Bronchial epithelial cell (primary cell): ENCODE measurements at regions not wholly inside any gene's neighbourhood (a gene's known extent, or its start where the extent isn't known, plus 50 kb on each side); places are given as distances from the start of the nearest gene placed in this dataset.

Experiments used
- DNase-seq: peaks from one replicate; pipeline ENCODE4 v3.0.0-alpha.2; 2010; ENCODE audit warnings: low read depth
- FAIRE-seq: peaks from 2 replicates; lab custom pipeline; 2011; peaks lifted over from hg19 to GRCh38; lab: Jason Lieb, UNC
- H3K27me3 ChIP-seq: 2 replicates; pipeline ENCODE4 v1.5.1; 2011; ENCODE audit warnings: low read length; ENCODE audit not compliant: control insufficient read depth, insufficient read depth
- H3K36me3 ChIP-seq: 2 replicates; pipeline ENCODE4 v1.5.1; 2011; ENCODE audit warnings: low read length; ENCODE audit not compliant: control insufficient read depth, insufficient read depth
- H3K4me3 ChIP-seq: 2 replicates; pipeline ENCODE4 v1.5.1; 2011; ENCODE audit warnings: mild to moderate bottlenecking, low read depth, low read length, control low read depth
- CTCF ChIP-seq: IDR thresholded peaks from 2 replicates; pipeline ENCODE4 v1.5.1; 2011; ENCODE audit warnings: mild to moderate bottlenecking, moderate library complexity, low read length, control low read depth, inconsistent platforms; ENCODE audit not compliant: insufficient read depth, severe bottlenecking

DNA sequence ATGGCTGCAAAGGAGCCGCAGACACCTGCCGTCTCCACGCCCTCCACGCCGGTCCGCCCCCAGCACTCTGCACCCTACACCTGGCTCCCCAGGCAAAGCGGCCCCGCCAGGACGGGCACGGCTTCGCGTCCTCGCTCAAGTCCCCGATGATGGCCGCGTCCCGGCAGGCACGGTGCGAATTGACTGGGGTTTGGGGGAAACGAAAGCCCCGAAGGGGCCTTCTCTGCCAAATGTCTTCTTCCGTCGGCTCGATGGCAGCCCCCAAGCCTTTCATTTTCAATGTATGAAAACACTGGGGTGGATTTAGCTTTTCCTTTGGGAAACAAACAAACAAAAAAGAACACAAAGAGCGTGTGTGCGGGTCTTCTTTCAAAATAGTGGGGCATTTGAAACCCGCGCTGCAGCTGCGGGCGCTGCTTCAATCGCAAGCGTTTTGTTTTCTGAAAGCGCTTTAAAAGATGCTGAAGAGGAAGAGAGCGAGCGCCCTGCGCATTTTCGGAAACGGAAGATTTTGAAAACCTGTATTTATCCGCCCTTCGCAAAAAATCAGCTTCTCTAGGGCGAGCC is 160.0 kb downstream of the RMI1 start:
- peaks cover 10% of the 10 kb centered on the region for H3K27me3 ChIP-seq
- H3K4me3 ChIP-seq: peak overlapping the region; percentile 15
- no peak for TF ChIP-seq CTCF

DNA sequence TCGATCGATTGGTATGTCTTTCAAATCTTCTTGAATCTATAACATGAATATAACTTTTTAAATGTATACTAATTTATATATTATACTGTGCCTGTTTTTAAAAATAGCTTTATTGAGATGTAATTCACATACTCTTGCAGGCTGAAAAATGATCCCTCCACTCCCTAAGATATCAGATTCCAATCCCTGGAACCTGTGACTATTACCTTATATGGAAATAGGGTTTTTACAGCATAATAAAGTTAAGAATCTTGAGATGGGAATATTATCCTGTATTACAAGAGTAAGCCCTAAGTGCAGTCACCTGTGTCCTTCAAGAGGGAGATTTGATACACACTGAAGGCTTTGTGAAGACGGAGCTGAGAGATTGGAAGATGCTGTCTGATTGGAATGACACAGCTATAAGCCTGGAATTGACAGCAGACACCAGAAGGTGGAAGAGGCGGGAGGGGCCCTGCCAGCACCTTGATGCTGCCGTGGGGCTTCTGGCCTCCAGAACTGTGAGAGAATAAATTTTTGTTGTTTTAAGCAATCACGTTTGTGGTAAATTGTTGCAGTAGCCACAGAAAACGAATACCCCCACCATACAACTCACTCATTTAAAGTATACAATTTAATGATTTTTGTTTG is 161.3 kb downstream of the RMI1 start:
- Histone ChIP-seq H3K4me3 (no peak overlapping the region), H3K36me3 (no peaks in the 10 kb centered on the region), H3K27me3 (peaks cover 10% of the 10 kb centered on the region)
- no peak for TF ChIP-seq CTCF
- no peak for FAIRE-seq
- no peak for DNase-seq

More for the DNA sequence above, 160.0 kb downstream of the RMI1 start:
- DNase-seq (no peak), FAIRE-seq (no peak)
- H3K36me3 ChIP-seq: no peaks in the 10 kb centered on the region

GRCh38 chr9:84145031-84145430 is 164.4 kb downstream of the RMI1 start:
- H3K4me3 ChIP-seq: no peak overlapping the region
- no peak for FAIRE-seq
- no peaks in the 10 kb centered on the region for H3K36me3 ChIP-seq
- H3K27me3 ChIP-seq: peaks cover 10% of the 10 kb centered on the region
- no peak for TF ChIP-seq CTCF
- peak; percentile 65 for DNase-seq

- TF ChIP-seq CTCF: no peak
- Histone ChIP-seq H3K27me3 (peaks cover 7% of the 10 kb centered on the region), H3K4me3 (no peak overlapping the region), H3K36me3 (no peaks in the 10 kb centered on the region)
- DNase-seq (no peak), FAIRE-seq (no peak)
Observed at GRCh38 chr9:84145780-84146179, 165.2 kb downstream of the RMI1 start.

- no peaks in the 10 kb centered on the region for H3K36me3 ChIP-seq
- DNase-seq (no peak), FAIRE-seq (no peak)
- H3K4me3 ChIP-seq: no peak overlapping the region
- peaks cover 3% of the 10 kb centered on the region for H3K27me3 ChIP-seq
- no peak for TF ChIP-seq CTCF
Observed at GRCh38 chr9:84146893-84147710, 166.5 kb downstream of the RMI1 start.
